GM06990 (cell line): ENCODE measurements at regions not wholly inside any gene's neighbourhood (a gene's known extent, or its start where the extent isn't known, plus 50 kb on each side); places are given as distances from the start of the nearest gene placed in this dataset.

ENCODE experiments used
- DNase-seq: peaks from one replicate; pipeline ENCODE4 v3.0.0-alpha.2; 2011; ENCODE audit not compliant: insufficient read length; ENCODE audit errors: extremely low read depth
- H3K27me3 ChIP-seq: replicated peaks from 2 replicates; pipeline ENCODE4 v1.6.0; 2011; ENCODE audit warnings: low read length; ENCODE audit not compliant: control insufficient read depth, insufficient read depth
- H3K36me3 ChIP-seq: 2 replicates; pipeline ENCODE4 v1.5.1; 2011; ENCODE audit warnings: low read length; ENCODE audit not compliant: control insufficient read depth, insufficient read depth
- H3K4me3 ChIP-seq: replicated peaks from 2 replicates; pipeline ENCODE4 v1.5.1; 2011; ENCODE audit warnings: low read depth, mild to moderate bottlenecking, control low read depth, low read length
- CTCF ChIP-seq: IDR thresholded peaks from 2 replicates; pipeline ENCODE4 v1.5.1; 2011; ENCODE audit warnings: low read length, control low read depth, mild to moderate bottlenecking, inconsistent platforms; ENCODE audit not compliant: insufficient read depth, poor library complexity, severe bottlenecking

DNA sequence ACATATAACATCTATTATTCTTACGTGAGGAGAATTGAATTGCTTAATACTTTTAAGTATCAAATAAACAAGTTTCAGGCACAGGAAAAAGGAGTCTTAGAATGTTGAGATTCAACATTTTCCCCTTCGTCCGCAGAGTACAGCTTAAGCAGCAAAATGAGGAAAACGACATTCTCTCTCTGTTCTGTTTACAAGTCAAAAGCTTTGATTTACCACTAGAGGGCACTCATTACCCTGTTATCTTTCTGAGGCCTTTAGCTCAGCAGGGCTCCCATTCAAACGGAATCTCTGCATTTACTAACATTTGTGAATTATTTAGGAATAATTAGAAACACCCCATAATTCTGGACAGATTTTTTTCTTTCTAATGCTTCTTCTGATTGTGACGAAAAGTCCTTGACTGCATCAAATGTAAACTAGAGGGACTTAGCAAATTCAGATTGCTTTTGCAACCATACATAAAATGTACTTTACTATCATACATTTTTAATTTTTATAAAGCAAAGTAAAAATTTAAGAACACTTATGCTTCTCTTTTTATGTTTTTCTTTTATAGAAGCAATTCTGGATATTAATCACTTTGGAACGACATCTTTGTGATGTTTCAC, 75.0 kb downstream of the JRKL start:
- H3K4me3 ChIP-seq: no peak overlapping the region
- DNase-seq: peak; percentile 8
- H3K36me3 ChIP-seq: no peaks in the 10 kb centered on the region
- no peaks in the 10 kb centered on the region for H3K27me3 ChIP-seq
- peak; percentile 60 for TF ChIP-seq CTCF

DNA sequence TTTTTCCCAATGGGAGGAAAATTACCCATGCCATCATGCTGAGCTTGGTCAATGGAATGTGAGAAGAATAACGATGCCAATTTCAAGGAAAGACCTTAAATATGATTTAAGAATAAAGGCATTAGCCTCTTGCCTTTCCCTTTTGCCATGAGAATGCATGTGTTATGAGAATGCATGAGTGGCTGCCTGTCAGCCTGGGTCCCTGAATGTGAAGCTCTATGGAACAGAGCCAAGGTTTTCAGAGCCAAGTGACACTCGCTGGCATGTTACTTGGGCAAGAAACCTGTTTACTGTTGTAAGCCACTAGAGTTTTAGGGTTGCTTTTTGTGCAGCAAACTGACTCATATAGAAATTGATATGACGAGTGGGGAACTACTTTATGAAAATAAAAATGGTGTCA, 75.7 kb downstream of the JRKL start:
- Histone ChIP-seq H3K4me3 (no peak overlapping the region), H3K36me3 (no peaks in the 10 kb centered on the region), H3K27me3 (no peaks in the 10 kb centered on the region)
- TF ChIP-seq CTCF: no peak
- no peak for DNase-seq

DNA sequence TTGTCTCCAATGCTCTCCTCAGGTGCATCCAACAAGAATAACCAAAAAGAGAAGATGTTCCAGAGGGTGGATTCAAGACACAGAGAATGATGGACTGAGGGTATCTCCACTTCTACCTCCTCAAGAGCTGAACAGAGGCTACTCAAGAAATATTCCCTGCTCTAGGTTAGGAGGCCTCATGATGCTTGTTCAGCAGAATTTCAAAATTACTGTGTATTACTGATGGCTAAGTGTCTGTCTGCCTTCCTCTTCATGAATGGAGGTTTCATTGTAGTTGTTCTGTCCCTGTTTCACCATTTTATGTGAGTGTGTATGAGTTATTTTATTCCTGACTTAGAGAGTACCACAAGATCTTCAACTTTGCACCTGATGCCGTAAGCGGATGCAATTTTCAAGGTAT, 76.8 kb downstream of the JRKL start:
- no peak overlapping the region for H3K4me3 ChIP-seq
- no peak for TF ChIP-seq CTCF
- H3K36me3 ChIP-seq: no peaks in the 10 kb centered on the region
- DNase-seq: no peak
- H3K27me3 ChIP-seq: no peaks in the 10 kb centered on the region

DNA sequence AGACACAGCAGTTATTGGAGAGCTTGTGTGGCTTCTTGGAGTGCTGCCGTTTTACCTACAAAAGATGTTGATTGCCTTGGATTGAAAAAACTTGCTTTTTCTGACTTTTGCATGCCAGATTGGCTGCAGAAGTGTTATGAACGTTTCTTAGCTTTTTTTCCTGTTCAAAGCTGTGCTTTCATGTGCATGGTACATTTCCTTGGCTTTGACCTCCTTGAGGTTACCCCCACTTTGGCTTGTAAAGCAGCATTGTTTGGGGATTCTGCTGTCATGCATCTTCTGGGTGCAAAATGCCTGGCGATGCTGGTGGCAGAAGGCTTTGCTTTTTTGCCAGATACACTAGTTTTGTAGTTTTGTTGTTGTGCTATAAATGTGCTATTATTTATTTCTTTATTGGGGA, 80.0 kb downstream of the JRKL start:
- no peak for DNase-seq
- no peaks in the 10 kb centered on the region for H3K27me3 ChIP-seq
- no peak for TF ChIP-seq CTCF
- no peaks in the 10 kb centered on the region for H3K36me3 ChIP-seq
- no peak overlapping the region for H3K4me3 ChIP-seq

DNA sequence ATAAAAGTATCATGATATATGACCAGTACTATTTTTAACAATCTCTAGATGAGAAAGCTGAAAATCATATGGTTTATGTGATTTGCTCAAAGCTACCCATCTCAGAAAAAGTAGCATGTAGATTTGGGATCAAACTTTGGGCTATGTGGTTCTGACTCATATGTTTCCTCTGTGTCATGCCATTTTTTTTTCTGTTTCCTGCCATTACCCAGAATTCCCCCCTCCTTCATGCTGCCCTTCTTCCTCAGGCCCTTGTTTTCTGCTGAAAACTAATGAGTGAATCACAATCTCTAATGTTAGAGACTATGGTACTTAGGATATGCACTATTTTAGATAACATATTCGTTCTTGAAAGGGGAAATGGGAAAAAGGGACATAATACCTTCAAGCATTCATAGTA, 80.7 kb downstream of the JRKL start:
- H3K27me3 ChIP-seq: no peaks in the 10 kb centered on the region
- DNase-seq: no peak
- H3K36me3 ChIP-seq: no peaks in the 10 kb centered on the region
- H3K4me3 ChIP-seq: no peak overlapping the region
- no peak for TF ChIP-seq CTCF

- Histone ChIP-seq H3K36me3 (no peaks in the 10 kb centered on the region), H3K4me3 (no peak overlapping the region), H3K27me3 (no peaks in the 10 kb centered on the region)
- DNase-seq: no peak
- TF ChIP-seq CTCF: peak; percentile 45
Measured at GRCh38 chr11:96472085-96472484, 82.3 kb downstream of the JRKL start.
